Astrocyte (in vitro differentiated cells and primary cell): ENCODE measurements at regions not wholly inside any gene's neighbourhood (a gene's known extent, or its start where the extent isn't known, plus 50 kb on each side); places are given as distances from the start of the nearest gene placed in this dataset.
A peak's percentile ranks its signal among the peaks of the same experiment; 100 is the strongest.

Source experiments
- DNase-seq: peaks from one replicate; pipeline ENCODE4 v3.0.0-alpha.2; 2010; ENCODE audit warnings: low read depth
- FAIRE-seq: peaks from 2 replicates; lab custom pipeline; 2011; peaks lifted over from hg19 to GRCh38; lab: Jason Lieb, UNC
- H2AFZ ChIP-seq: 2 replicates; pipeline ENCODE4 v1.6.0; 2012; ENCODE audit warnings: low read depth, low read length, inconsistent platforms
- H3K27ac ChIP-seq: 2 replicates; pipeline ENCODE4 v1.5.1; 2011; ENCODE audit warnings: low read depth, low read length, inconsistent platforms
- H3K27me3 ChIP-seq: 2 replicates; pipeline ENCODE4 v1.6.0; 2011; ENCODE audit warnings: low read length, inconsistent platforms; ENCODE audit not compliant: insufficient read depth
- H3K36me3 ChIP-seq: 2 replicates; pipeline ENCODE4 v1.5.1; 2011; ENCODE audit warnings: low read length, inconsistent platforms; ENCODE audit not compliant: insufficient read depth
- H3K4me1 ChIP-seq: 2 replicates; pipeline ENCODE4 v1.5.1; 2011; ENCODE audit warnings: low read length, inconsistent platforms; ENCODE audit not compliant: insufficient read depth
- H3K4me2 ChIP-seq: 2 replicates; pipeline ENCODE4 v1.6.0; 2012; ENCODE audit warnings: low read length, inconsistent platforms
- H3K4me3 ChIP-seq: 2 replicates; pipeline ENCODE4 v1.5.1; 2011; ENCODE audit warnings: low read depth, mild to moderate bottlenecking, low read length, inconsistent platforms; ENCODE audit not compliant: insufficient read depth
- H3K79me2 ChIP-seq: 2 replicates; pipeline ENCODE4 v1.6.0; 2012; ENCODE audit warnings: mild to moderate bottlenecking, low read length, inconsistent platforms; ENCODE audit not compliant: insufficient read depth
- H3K9ac ChIP-seq: 2 replicates; pipeline ENCODE4 v1.6.0; 2012; ENCODE audit warnings: mild to moderate bottlenecking, low read length, inconsistent platforms
- H3K9me3 ChIP-seq: 2 replicates; pipeline ENCODE4 v1.5.1; 2012; ENCODE audit warnings: low read depth, mild to moderate bottlenecking, low read length, inconsistent platforms; ENCODE audit not compliant: insufficient read depth
- H4K20me1 ChIP-seq: 2 replicates; pipeline ENCODE4 v1.6.0; 2012; ENCODE audit warnings: low read length, inconsistent platforms; ENCODE audit not compliant: insufficient read depth
- H3K27ac Mint-ChIP-seq: one replicate; pipeline ENCODE4 v1.8.0; 2021; ENCODE audit warnings: mild to moderate bottlenecking, mixed read lengths; ENCODE audit not compliant: unreplicated experiment
- H3K27me3 Mint-ChIP-seq: one replicate; pipeline ENCODE4 v1.8.0; 2021; ENCODE audit warnings: low read depth, mixed read lengths; ENCODE audit not compliant: unreplicated experiment
- H3K36me3 Mint-ChIP-seq: one replicate; pipeline ENCODE4 v1.8.0; 2021; ENCODE audit warnings: low read depth, mixed read lengths; ENCODE audit not compliant: unreplicated experiment
- H3K4me1 Mint-ChIP-seq: one replicate; pipeline ENCODE4 v1.8.0; 2021; ENCODE audit warnings: low read depth, mixed read lengths; ENCODE audit not compliant: unreplicated experiment
- H3K4me3 Mint-ChIP-seq: one replicate; pipeline ENCODE4 v1.8.0; 2021; ENCODE audit warnings: mild to moderate bottlenecking, moderate library complexity, mixed read lengths; ENCODE audit not compliant: unreplicated experiment
- H3K9me3 Mint-ChIP-seq: one replicate; pipeline ENCODE4 v1.8.0; 2021; ENCODE audit warnings: mild to moderate bottlenecking, mixed read lengths; ENCODE audit not compliant: unreplicated experiment
- EZH2 ChIP-seq: IDR thresholded peaks from 2 replicates; pipeline ENCODE4 v1.6.1; 2012; ENCODE audit warnings: mild to moderate bottlenecking, low read length, inconsistent platforms; ENCODE audit not compliant: insufficient read depth
- TF ChIP-seq, protein P1 (sequence below): IDR thresholded peaks from 2 replicates; pipeline ENCODE4 v1.5.1; 2011; ENCODE audit warnings: low read depth, mild to moderate bottlenecking, inconsistent platforms, low read length, moderate library complexity; ENCODE audit not compliant: insufficient read depth

DNA sequence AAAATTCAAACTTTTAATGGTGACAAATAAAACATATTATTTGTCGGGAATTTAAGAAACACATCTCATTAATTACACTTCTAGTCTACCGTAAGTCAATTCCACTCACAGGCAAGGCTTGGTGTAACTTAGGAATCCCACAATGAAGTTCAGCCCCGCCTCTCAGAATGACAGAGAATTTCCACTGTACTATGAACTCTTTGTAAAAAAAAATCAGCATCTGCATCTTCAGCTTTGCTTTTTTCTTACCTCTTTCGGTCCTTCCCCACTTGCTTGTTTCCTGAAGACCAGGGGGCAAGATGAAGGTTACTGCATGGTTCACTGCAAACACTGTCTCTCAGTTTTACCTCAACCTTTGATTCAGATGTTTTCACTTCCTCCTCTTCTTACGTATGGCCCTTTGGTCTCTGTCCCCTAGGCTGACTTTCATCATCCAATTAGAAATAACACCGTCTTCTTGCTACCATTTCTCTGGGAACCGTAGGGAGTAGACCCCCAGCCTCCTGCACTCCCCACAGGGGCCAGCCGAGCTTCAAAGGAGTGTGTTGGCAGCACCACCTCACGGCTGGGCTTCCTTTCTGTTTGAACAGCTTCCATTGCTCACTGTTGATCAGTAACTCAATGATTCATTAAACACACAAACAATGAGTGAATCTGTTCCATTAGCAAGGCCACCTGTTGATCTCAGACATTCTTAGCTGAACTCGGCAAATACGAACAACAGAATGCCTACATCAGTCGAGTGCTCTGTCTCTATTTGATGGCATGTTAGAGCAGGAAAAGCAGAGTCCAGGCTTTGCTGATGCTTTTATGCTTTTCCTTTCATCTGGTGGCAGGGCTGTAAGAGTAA is 343.0 kb downstream of the BMP4 start:
- Histone ChIP-seq H3K4me1 (peaks cover 8% of the 10 kb centered on the region), H4K20me1 (no peaks in the 10 kb centered on the region), H3K4me3 (peak overlapping the region; percentile 11), H3K36me3 (no peaks in the 10 kb centered on the region), H3K27ac (no peak overlapping the region), H3K9ac (no peak overlapping the region), H3K9me3 (no peaks in the 10 kb centered on the region), H3K79me2 (no peaks in the 10 kb centered on the region), H3K27me3 (peaks cover 4% of the 10 kb centered on the region), H2AFZ (peak overlapping the region; percentile 20), H3K4me2 (peak overlapping the region; percentile 75)
- Mint-ChIP-seq H3K4me1 (peaks cover 14% of the 10 kb centered on the region), H3K27ac (peak overlapping the region; percentile 75), H3K36me3 (no peaks in the 10 kb centered on the region), H3K4me3 (no peak overlapping the region), H3K9me3 (peaks cover 1% of the 10 kb centered on the region), H3K27me3 (no peaks in the 10 kb centered on the region)
- FAIRE-seq: no peak
- no peak for TF ChIP-seq EZH2
- TF ChIP-seq, protein P1, sequence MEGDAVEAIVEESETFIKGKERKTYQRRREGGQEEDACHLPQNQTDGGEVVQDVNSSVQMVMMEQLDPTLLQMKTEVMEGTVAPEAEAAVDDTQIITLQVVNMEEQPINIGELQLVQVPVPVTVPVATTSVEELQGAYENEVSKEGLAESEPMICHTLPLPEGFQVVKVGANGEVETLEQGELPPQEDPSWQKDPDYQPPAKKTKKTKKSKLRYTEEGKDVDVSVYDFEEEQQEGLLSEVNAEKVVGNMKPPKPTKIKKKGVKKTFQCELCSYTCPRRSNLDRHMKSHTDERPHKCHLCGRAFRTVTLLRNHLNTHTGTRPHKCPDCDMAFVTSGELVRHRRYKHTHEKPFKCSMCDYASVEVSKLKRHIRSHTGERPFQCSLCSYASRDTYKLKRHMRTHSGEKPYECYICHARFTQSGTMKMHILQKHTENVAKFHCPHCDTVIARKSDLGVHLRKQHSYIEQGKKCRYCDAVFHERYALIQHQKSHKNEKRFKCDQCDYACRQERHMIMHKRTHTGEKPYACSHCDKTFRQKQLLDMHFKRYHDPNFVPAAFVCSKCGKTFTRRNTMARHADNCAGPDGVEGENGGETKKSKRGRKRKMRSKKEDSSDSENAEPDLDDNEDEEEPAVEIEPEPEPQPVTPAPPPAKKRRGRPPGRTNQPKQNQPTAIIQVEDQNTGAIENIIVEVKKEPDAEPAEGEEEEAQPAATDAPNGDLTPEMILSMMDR: no peak
- DNase-seq: peak; percentile 57

DNA sequence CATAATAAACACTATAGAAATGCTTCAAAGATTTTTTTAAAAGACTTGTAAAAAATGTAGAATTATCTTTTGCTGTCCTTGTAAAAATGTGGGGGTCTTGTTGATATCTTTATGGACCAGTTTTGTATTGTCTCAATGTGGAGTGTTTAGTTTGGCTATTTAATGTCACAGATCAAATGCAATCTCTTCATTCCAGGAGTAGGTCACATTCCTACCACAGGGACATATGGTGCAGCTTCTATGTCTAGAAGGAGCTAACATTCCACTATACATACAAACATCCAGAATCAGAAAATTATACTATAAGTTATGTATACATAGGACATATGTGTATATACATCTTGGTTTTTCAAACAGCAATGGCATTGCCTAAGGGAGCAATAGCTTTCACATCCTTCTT is 345.7 kb downstream of the BMP4 start:
- no peaks in the 10 kb centered on the region for H3K9me3 ChIP-seq
- no peaks in the 10 kb centered on the region for H3K36me3 ChIP-seq
- peaks cover 8% of the 10 kb centered on the region for H3K4me1 ChIP-seq
- no peak overlapping the region for H3K9ac ChIP-seq
- H3K27ac ChIP-seq: no peak overlapping the region
- Mint-ChIP-seq H3K27me3 (peaks cover 6% of the 10 kb centered on the region), H3K36me3 (peaks cover 3% of the 10 kb centered on the region), H3K4me1 (peaks cover 8% of the 10 kb centered on the region), H3K4me3 (no peak overlapping the region), H3K27ac (no peak overlapping the region), H3K9me3 (peaks cover 2% of the 10 kb centered on the region)
- H3K79me2 ChIP-seq: no peaks in the 10 kb centered on the region
- no peak overlapping the region for H2AFZ ChIP-seq
- H3K4me2 ChIP-seq: no peak overlapping the region
- peaks cover 4% of the 10 kb centered on the region for H3K27me3 ChIP-seq
- H4K20me1 ChIP-seq: no peaks in the 10 kb centered on the region
- TF ChIP-seq, protein P1: no peak
- no peak for TF ChIP-seq EZH2
- H3K4me3 ChIP-seq: no peak overlapping the region
- DNase-seq (no peak), FAIRE-seq (no peak)

DNA sequence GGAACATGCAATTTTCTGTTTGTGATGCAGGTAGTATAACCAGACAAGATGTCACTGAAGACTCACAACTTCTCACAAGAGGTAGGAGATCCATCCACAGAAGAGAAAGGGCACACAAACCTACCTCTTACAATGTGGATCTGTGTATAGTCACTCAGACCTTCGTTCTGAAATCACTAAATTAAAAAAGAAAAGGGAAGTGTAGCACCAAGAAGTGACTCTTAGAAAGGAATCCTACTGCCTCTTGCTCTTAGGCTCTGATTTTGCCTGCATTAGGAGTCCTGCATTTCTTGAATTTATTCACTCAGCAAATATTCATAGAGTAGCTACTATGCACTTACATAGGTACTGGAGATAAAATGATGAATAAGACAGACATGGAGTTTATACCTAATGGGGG is 347.6 kb downstream of the BMP4 start:
- H2AFZ ChIP-seq: no peak overlapping the region
- no peaks in the 10 kb centered on the region for H3K9me3 ChIP-seq
- DNase-seq (no peak), FAIRE-seq (no peak)
- Mint-ChIP-seq H3K4me3 (no peak overlapping the region), H3K27ac (no peak overlapping the region), H3K9me3 (peaks cover 2% of the 10 kb centered on the region), H3K27me3 (peaks cover 6% of the 10 kb centered on the region), H3K4me1 (peaks cover 8% of the 10 kb centered on the region), H3K36me3 (peaks cover 3% of the 10 kb centered on the region)
- TF ChIP-seq, protein P1: no peak
- no peak for TF ChIP-seq EZH2
- no peak overlapping the region for H3K4me2 ChIP-seq
- H3K9ac ChIP-seq: no peak overlapping the region
- no peaks in the 10 kb centered on the region for H3K36me3 ChIP-seq
- H3K27ac ChIP-seq: no peak overlapping the region
- H3K27me3 ChIP-seq: peaks cover 4% of the 10 kb centered on the region
- H3K4me1 ChIP-seq: peaks cover 7% of the 10 kb centered on the region
- no peaks in the 10 kb centered on the region for H3K79me2 ChIP-seq
- no peak overlapping the region for H3K4me3 ChIP-seq
- H4K20me1 ChIP-seq: no peaks in the 10 kb centered on the region
